K562 (cell line): ENCODE measurements at regions not wholly inside any gene's neighbourhood (a gene's known extent, or its start where the extent isn't known, plus 50 kb on each side); places are given as distances from the start of the nearest gene placed in this dataset.

Experiments used
- ATAC-seq: fragments of 200-7000 bp; cut with Tn5 transposase; 3 replicates; pipeline ENCODE4 v1.9.1; 2020; ENCODE audit warnings: moderate library complexity
- BruUV-seq: library from RNA; stranded (reverse); fragments of 400-500 nt; replicated peaks from 2 replicates; lab custom pipeline; 2021; lab: Mats Ljungman, UMichigan
- CTCF ChIA-PET: fragments of 300-600 bp; formaldehyde crosslinking; extraction: SDS; loops from one replicate; lab custom pipeline; 2021; ENCODE audit warnings: low intra/inter-chr PET ratio; lab: Yijun Ruan, JAX
- POLR2A ChIA-PET: fragments of 300-600, 350-650 bp; sonication (Branson Sonifier 250); formaldehyde crosslinking; extraction: SDS; loops from one replicate; lab custom pipeline; 2021; ENCODE audit warnings: antibody characterized with exemption, inconsistent platforms; lab: Yijun Ruan, JAX
- DNase-seq, 4 experiments: peaks; one replicate each; pipeline versions ENCODE4 v3.0.0 to v3.0.0-alpha.2; 2011 to 2018; ENCODE audit warnings: low spot score in 3 of 4, mixed read lengths in 3 of 4; ENCODE audit errors: extremely low read depth in 1 of 4
- FAIRE-seq: peaks from 2 replicates; lab custom pipeline; 2011; peaks lifted over from hg19 to GRCh38; lab: Jason Lieb, UNC
- H2AFZ ChIP-seq: 2 replicates; pipeline ENCODE4 v1.6.0; 2011; ENCODE audit warnings: low read depth, low read length, control low read depth, inconsistent platforms
- H3K27ac ChIP-seq: fragments of 200-600 bp; 3 replicates; pipeline ENCODE4 v1.8.0; 2011; ENCODE audit warnings: low read depth, mild to moderate bottlenecking, control low read depth, inconsistent platforms, low read length, moderate library complexity, mixed read lengths; ENCODE audit errors: extremely low read depth
- H3K27me3 ChIP-seq, 2 experiments: fragments of 300-600 bp in 1 of 2; 2 replicates in 1 of 2; 3 replicates in 1 of 2; pipeline versions ENCODE4 v1.6.0 to v1.8.0; 2011; ENCODE audit warnings: inconsistent platforms in 2 of 2, low read length in 2 of 2, mild to moderate bottlenecking in 1 of 2, mixed read lengths in 1 of 2, moderate library complexity in 1 of 2; ENCODE audit not compliant: control insufficient read depth in 2 of 2, insufficient read depth in 2 of 2
- H3K36me3 ChIP-seq: fragments of 300-600 bp; 3 replicates; pipeline ENCODE4 v1.8.0; 2011; ENCODE audit warnings: mild to moderate bottlenecking, low read length, inconsistent platforms; ENCODE audit not compliant: control insufficient read depth, insufficient read depth
- H3K4me1 ChIP-seq, 2 experiments: fragments of 200-600 bp in 1 of 2; replicated peaks in 1 of 2; 2 replicates in 1 of 2; 3 replicates in 1 of 2; pipeline versions ENCODE4 v1.5.1 to v1.8.0; 2011; ENCODE audit warnings: inconsistent platforms in 2 of 2, low read length in 2 of 2, mild to moderate bottlenecking in 1 of 2, mixed read lengths in 1 of 2, moderate library complexity in 1 of 2; ENCODE audit not compliant: control insufficient read depth in 2 of 2, insufficient read depth in 2 of 2
- H3K4me2 ChIP-seq: 2 replicates; pipeline ENCODE4 v1.6.1; 2011; ENCODE audit warnings: low read length, control low read depth, inconsistent platforms, mixed read lengths; ENCODE audit not compliant: insufficient read depth
- H3K4me3 ChIP-seq: fragments of 200-600 bp; sonication (generic), shearing (Covaris generic); 2 replicates; pipeline ENCODE4 v1.5.1; 2016; ENCODE audit warnings: control low read depth, inconsistent platforms
- H3K79me2 ChIP-seq: fragments of 200-600 bp; 3 replicates; pipeline ENCODE4 v1.8.0; 2011; ENCODE audit warnings: low read length, inconsistent platforms; ENCODE audit not compliant: control insufficient read depth, insufficient read depth
- H3K9ac ChIP-seq, 2 experiments: 2 replicates each; pipeline versions ENCODE4 v1.6.0 to v1.6.1; 2011; ENCODE audit warnings: low read depth in 2 of 2, low read length in 2 of 2, control low read depth in 1 of 2, inconsistent platforms in 1 of 2, mild to moderate bottlenecking in 1 of 2, mixed read lengths in 1 of 2; ENCODE audit not compliant: insufficient read depth in 1 of 2
- H3K9me1 ChIP-seq: one replicate; pipeline ENCODE4 v1.6.0; 2011; ENCODE audit warnings: inconsistent platforms, mild to moderate bottlenecking, low read length, moderate library complexity; ENCODE audit not compliant: control insufficient read depth, insufficient read depth
- H3K9me3 ChIP-seq: replicated peaks from 2 replicates; pipeline ENCODE4 v1.5.1; 2011; ENCODE audit warnings: low read depth, low read length, inconsistent platforms; ENCODE audit not compliant: control insufficient read depth, insufficient read depth
- H4K20me1 ChIP-seq: replicated peaks from 2 replicates; pipeline ENCODE4 v1.6.1; 2011; ENCODE audit warnings: low read length, inconsistent platforms, mixed read lengths; ENCODE audit not compliant: control insufficient read depth, insufficient read depth
- KDM1A ChIP-seq, 2 experiments: fragments of 450-650 bp; IDR thresholded peaks; 2 replicates each; pipeline ENCODE4 v1.6.1; 2016; ENCODE audit warnings: mild to moderate bottlenecking in 2 of 2
- NR1H2 ChIP-seq: sonication (generic); formaldehyde crosslinking; IDR thresholded peaks from 2 replicates; pipeline ENCODE4 v1.4.0; 2020; ENCODE audit warnings: mild to moderate bottlenecking, missing genetic modification reagents
- POLR2AphosphoS5 ChIP-seq: IDR thresholded peaks from 2 replicates; pipeline ENCODE4 v1.6.1; 2011; ENCODE audit warnings: mild to moderate bottlenecking, low read depth, low read length, moderate library complexity; ENCODE audit not compliant: control insufficient read depth, insufficient read depth
- RFX1 ChIP-seq: fragments of 450-650 bp; IDR thresholded peaks from 2 replicates; pipeline ENCODE4 v1.6.1; 2016; ENCODE audit warnings: mild to moderate bottlenecking, moderate library complexity
- SREBF1 ChIP-seq: fragments of 150-350 bp; IDR thresholded peaks from 2 replicates; pipeline ENCODE4 v1.6.1; 2014; ENCODE audit warnings: antibody characterized with exemption, low read depth, low read length, borderline replicate concordance
- SREBF2 ChIP-seq: sonication (generic); formaldehyde crosslinking; IDR thresholded peaks from 2 replicates; pipeline ENCODE4 v1.4.0; 2020; ENCODE audit warnings: mild to moderate bottlenecking, missing genetic modification reagents
- ZNF212 ChIP-seq: fragments of 450-650 bp; formaldehyde crosslinking; IDR thresholded peaks from 2 replicates; pipeline ENCODE4 v1.4.0; 2020; ENCODE audit warnings: mild to moderate bottlenecking
- WGBS: fragments of 100-300 bp; shearing (Covaris generic); methylation state at CpG from one replicate; pipeline ENCODE4 v1.1.6; 2016; ENCODE audit warnings: low coverage, mixed read lengths; ENCODE audit not compliant: insufficient coverage; ENCODE audit errors: missing lambda C conversion rate; 5-methylcytosine and 5-hydroxymethylcytosine counted together
- in situ Hi-C: fragments of 300-500 bp; cut with MboI; formaldehyde crosslinking; loops from 4 replicates; pipeline ENCODE4 v1.15.0; 2018; ENCODE audit warnings: inconsistent platforms, mixed read lengths
- intact Hi-C: fragments of 100-400 bp; cut with micrococcal nuclease; formaldehyde crosslinking; loops from 2 replicates; pipeline ENCODE4 v1.14.2; 2022

DNA sequence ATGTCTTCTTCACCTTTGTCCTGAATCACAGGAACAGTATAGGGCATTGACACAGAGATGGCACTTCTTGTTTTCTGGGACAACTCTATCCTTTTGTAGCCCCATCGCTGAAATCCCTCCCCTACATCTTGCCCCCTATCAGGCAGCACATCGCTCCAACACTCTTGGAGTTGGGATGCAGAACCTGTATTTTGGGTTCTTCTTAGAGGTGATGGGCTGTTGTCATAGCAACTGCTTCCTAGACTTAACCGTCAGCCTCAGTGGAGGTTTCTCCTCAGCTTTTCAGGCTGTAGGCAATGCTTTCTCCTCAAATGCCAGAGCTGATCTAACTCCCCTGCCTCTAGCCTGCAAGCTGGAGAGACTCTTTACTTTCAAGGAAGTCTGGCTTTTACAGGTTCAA, 99.9 kb upstream of the SPRED2 start:
- in situ Hi-C loops (no loop called here), intact Hi-C loops (no loop called here)
- Histone ChIP-seq H3K27ac (no peak overlapping the region), H3K27me3 (no peaks in the 10 kb centered on the region), H3K9ac (no peak overlapping the region), H4K20me1 (no peaks in the 10 kb centered on the region), H3K9me1 (no peaks in the 10 kb centered on the region), H3K36me3 (no peaks in the 10 kb centered on the region), H3K9me3 (no peaks in the 10 kb centered on the region), H3K4me3 (no peak overlapping the region), H2AFZ (no peak overlapping the region), H3K4me1 (peaks cover 14 to 17% of the 10 kb centered on the region in 2 experiments), H3K79me2 (no peaks in the 10 kb centered on the region), H3K4me2 (no peak overlapping the region)
- CTCF ChIA-PET, result no interaction called here
- 68% methylated on average over 3 of the region's 3 CpGs for WGBS
- TF ChIP-seq SREBF1 (no peak), KDM1A (IDR thresholded peaks at IDR 0.05) (no peak), RFX1 (peak; percentile 78), NR1H2 (CRISPR knock-in tag) (no peak)
- POLR2A ChIA-PET, result interaction anchor here (0.6 kb wide), 1 partner anchor 704 kb away, joined by 3 read pairs; no protein-coding TSS in a partner anchor
- ATAC-seq (no peak), FAIRE-seq (no peak), DNase-seq (no peak)
- no TSS peak for BruUV-seq

- H3K4me1 ChIP-seq, result peaks cover 19 to 25% of the 10 kb centered on the region in 2 experiments
- no peak for ATAC-seq
- POLR2A ChIA-PET, result interaction anchor here (0.5 to 1.1 kb wide), 2 partner anchors 25 to 94 kb away, joined by 3 read pairs; no protein-coding TSS in a partner anchor
- no peaks in the 10 kb centered on the region for H3K27me3 ChIP-seq
- intact Hi-C loops (no loop called here), in situ Hi-C loops (no loop called here)
- no peaks in the 10 kb centered on the region for H3K9me3 ChIP-seq
- CTCF ChIA-PET, result no interaction called here
- no peak for FAIRE-seq
- no peaks in the 10 kb centered on the region for H3K9me1 ChIP-seq
- DNase-seq, result no peak
- TF ChIP-seq POLR2AphosphoS5, result no peak
- TF ChIP-seq ZNF212 (CRISPR knock-in tag), result no peak
- TF ChIP-seq SREBF2 (CRISPR knock-in tag), result no peak
- BruUV-seq, result no TSS peak
- no peaks in the 10 kb centered on the region for H3K36me3 ChIP-seq
- no peak overlapping the region for H3K4me2 ChIP-seq
- no peak overlapping the region for H3K4me3 ChIP-seq
- H2AFZ ChIP-seq, result no peak overlapping the region
- H3K27ac ChIP-seq, result no peak overlapping the region
- H3K79me2 ChIP-seq, result no peaks in the 10 kb centered on the region
- no peak overlapping the region for H3K9ac ChIP-seq
- H4K20me1 ChIP-seq, result no peaks in the 10 kb centered on the region
- 72% methylated on average over 5 of the region's 5 CpGs for WGBS
These were observed 98.3 kb upstream of the SPRED2 start for GRCh38 chr2:65530547-65531320.
